ENCODE measurements at regions not wholly inside any gene's neighbourhood (a gene's known extent, or its start where the extent isn't known, plus 50 kb on each side); places are given as distances from the start of the nearest gene placed in this dataset.

- FAIRE-seq = no peak
Measured at GRCh38 chr4:155481150-155481549, 104.4 kb upstream of the MAP9 start.

More at GRCh38 chr4:155481150-155481549, 104.4 kb upstream of the MAP9 start:
- H4K8ac ChIP-seq (ENCODE audit: extremely low read depth, insufficient read depth, low read length) = no peak overlapping the region
- H3K18ac ChIP-seq (ENCODE audit: extremely low read depth, low read length) = no peak overlapping the region
- no peak overlapping the region for H2BK15ac ChIP-seq (ENCODE audit: low read length)
- H3K36me3 ChIP-seq (ENCODE audit: control insufficient read depth in 2 of 4, insufficient read depth in 4 of 4, low read length in 3 of 4) = no peaks in the 10 kb centered on the region
- no peaks in the 10 kb centered on the region for H3K23me2 ChIP-seq (ENCODE audit: low read depth, low read length)
- no peaks in the 10 kb centered on the region for H3K79me1 ChIP-seq (ENCODE audit: low read depth, low read length)
- H3K4ac ChIP-seq (replicated peaks; ENCODE audit: insufficient read length, low read depth, low read length) = no peak overlapping the region
- ChIA-PET POLR2A (ENCODE audit: partially characterized antibody) (no interaction called here), CTCF (ENCODE audit: partially characterized antibody) (interaction anchor here (0.7 kb wide), 1 partner anchor 11 kb away, joined by 3 read pairs; no protein-coding TSS in a partner anchor)
- no peak overlapping the region for H2BK120ac ChIP-seq (replicated peaks; ENCODE audit: low read depth, low read length)
- no peak overlapping the region for H2BK20ac ChIP-seq (ENCODE audit: low read length)
- H2AFZ ChIP-seq (ENCODE audit: low read length) = no peak overlapping the region
- no peak overlapping the region for H4K91ac ChIP-seq (replicated peaks; ENCODE audit: insufficient read length, low read length)
- no peak for TF ChIP-seq NANOG (IDR thresholded peaks at IDR 0.05; ENCODE audit: insufficient read depth, low read depth, low read length, poor library complexity, severe bottlenecking)
- no peak for TF ChIP-seq BRCA1 (IDR thresholded peaks at IDR 0.05; ENCODE audit: low read depth, low read length)
- no peak for TF ChIP-seq SIRT6 (IDR thresholded peaks at IDR 0.05; ENCODE audit: low read length)
- TF ChIP-seq SP4 (IDR thresholded peaks at IDR 0.05; ENCODE audit: low read length) = no peak
- TF ChIP-seq, protein P1, sequence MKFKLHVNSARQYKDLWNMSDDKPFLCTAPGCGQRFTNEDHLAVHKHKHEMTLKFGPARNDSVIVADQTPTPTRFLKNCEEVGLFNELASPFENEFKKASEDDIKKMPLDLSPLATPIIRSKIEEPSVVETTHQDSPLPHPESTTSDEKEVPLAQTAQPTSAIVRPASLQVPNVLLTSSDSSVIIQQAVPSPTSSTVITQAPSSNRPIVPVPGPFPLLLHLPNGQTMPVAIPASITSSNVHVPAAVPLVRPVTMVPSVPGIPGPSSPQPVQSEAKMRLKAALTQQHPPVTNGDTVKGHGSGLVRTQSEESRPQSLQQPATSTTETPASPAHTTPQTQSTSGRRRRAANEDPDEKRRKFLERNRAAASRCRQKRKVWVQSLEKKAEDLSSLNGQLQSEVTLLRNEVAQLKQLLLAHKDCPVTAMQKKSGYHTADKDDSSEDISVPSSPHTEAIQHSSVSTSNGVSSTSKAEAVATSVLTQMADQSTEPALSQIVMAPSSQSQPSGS (IDR thresholded peaks at IDR 0.05; ENCODE audit: low read length) = no peak
- no peak for TF ChIP-seq GTF2F1 (IDR thresholded peaks at IDR 0.05; ENCODE audit: borderline replicate concordance, low read depth, low read length)
- TF ChIP-seq CREB1 (IDR thresholded peaks at IDR 0.05) = no peak
- no peak for TF ChIP-seq SIX5 (IDR thresholded peaks at IDR 0.05; ENCODE audit: low read depth, low read length)
- TF ChIP-seq, protein P2, sequence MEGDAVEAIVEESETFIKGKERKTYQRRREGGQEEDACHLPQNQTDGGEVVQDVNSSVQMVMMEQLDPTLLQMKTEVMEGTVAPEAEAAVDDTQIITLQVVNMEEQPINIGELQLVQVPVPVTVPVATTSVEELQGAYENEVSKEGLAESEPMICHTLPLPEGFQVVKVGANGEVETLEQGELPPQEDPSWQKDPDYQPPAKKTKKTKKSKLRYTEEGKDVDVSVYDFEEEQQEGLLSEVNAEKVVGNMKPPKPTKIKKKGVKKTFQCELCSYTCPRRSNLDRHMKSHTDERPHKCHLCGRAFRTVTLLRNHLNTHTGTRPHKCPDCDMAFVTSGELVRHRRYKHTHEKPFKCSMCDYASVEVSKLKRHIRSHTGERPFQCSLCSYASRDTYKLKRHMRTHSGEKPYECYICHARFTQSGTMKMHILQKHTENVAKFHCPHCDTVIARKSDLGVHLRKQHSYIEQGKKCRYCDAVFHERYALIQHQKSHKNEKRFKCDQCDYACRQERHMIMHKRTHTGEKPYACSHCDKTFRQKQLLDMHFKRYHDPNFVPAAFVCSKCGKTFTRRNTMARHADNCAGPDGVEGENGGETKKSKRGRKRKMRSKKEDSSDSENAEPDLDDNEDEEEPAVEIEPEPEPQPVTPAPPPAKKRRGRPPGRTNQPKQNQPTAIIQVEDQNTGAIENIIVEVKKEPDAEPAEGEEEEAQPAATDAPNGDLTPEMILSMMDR (IDR thresholded peaks at IDR 0.05; ENCODE audit: control extremely low read depth in 1 of 3, insufficient read depth in 1 of 3, low read depth in 1 of 3, low read length in 3 of 3) = no peak
- TF ChIP-seq ZNF274 (IDR thresholded peaks at IDR 0.05; ENCODE audit: borderline replicate concordance, extremely low read depth, low read length) = no peak
- no peaks in the 10 kb centered on the region for H3K4me1 ChIP-seq (replicated peaks in 1 of 4; ENCODE audit: control insufficient read depth in 3 of 4, insufficient read depth in 4 of 4, low read length in 3 of 4)
- H4K5ac ChIP-seq (ENCODE audit: insufficient read length, low read depth, low read length) = no peak overlapping the region
- H3K14ac ChIP-seq (ENCODE audit: insufficient read length) = no peak overlapping the region
- H3K4me3 ChIP-seq (ENCODE audit: extremely low read depth in 1 of 4, insufficient read depth in 2 of 4, low read depth in 3 of 4, low read length in 4 of 4) = no peak overlapping the region
- no peaks in the 10 kb centered on the region for H4K20me1 ChIP-seq (replicated peaks in 1 of 2; ENCODE audit: control insufficient read depth in 1 of 2, insufficient read depth in 2 of 2, low read length in 2 of 2)
- no peak overlapping the region for H3K4me2 ChIP-seq (ENCODE audit: insufficient read depth in 1 of 2, low read depth in 2 of 2, low read length in 2 of 2)
- no peak overlapping the region for H2BK12ac ChIP-seq (ENCODE audit: low read depth, low read length)
- 95% methylated on average over 4 of the region's 4 CpGs; no CpG with 5 or more reads in 1 of the 2 experiments for WGBS, 2 experiments (ENCODE audit: extremely low coverage in 1 of 2, insufficient coverage in 1 of 2, insufficient read length in 1 of 2, insufficient replicate concordance in 2 of 2, low coverage in 1 of 2, low lambda C conversion rate in 2 of 2, missing lambda C conversion rate in 1 of 2)
- H3K9me3 ChIP-seq (ENCODE audit: insufficient read depth in 2 of 2, low read depth in 1 of 2, low read length in 1 of 2) = no peaks in the 10 kb centered on the region
- no peak overlapping the region for H3K9ac ChIP-seq (replicated peaks in 1 of 4; ENCODE audit: extremely low read depth in 1 of 4, low read depth in 3 of 4, low read length in 3 of 4)
- no peak for DNase-seq (ENCODE audit: low read depth in 1 of 2, low spot score in 2 of 2)
- H3K79me2 ChIP-seq (ENCODE audit: control insufficient read depth in 1 of 2, insufficient read depth in 2 of 2, low read length in 2 of 2) = no peaks in the 10 kb centered on the region
- no peak overlapping the region for H3K23ac ChIP-seq (ENCODE audit: insufficient read length)
- no peaks in the 10 kb centered on the region for H3K27me3 ChIP-seq (replicated peaks in 1 of 4; ENCODE audit: control insufficient read depth in 3 of 4, extremely low read depth in 1 of 4, insufficient read depth in 3 of 4, low read length in 3 of 4)
- H2AK5ac ChIP-seq (ENCODE audit: low read depth, low read length) = no peak overlapping the region
- H2BK5ac ChIP-seq (ENCODE audit: low read depth, low read length) = no peak overlapping the region
- H3K56ac ChIP-seq (replicated peaks; ENCODE audit: insufficient read length, low read depth, low read length) = no peak overlapping the region
- H3K27ac ChIP-seq (ENCODE audit: low read depth, low read length) = no peak overlapping the region

All from H1 (cell line).